SIG-M5 (cell line): ENCODE measurements at regions not wholly inside any gene's neighbourhood (a gene's known extent, or its start where the extent isn't known, plus 50 kb on each side); places are given as distances from the start of the nearest gene placed in this dataset.
"Not testable (repeated sequence)": the region's sequence is repeated elsewhere in the genome, so short reads cannot be mapped to it uniquely, and the experiment has no call there.

Source experiments
- DNase-seq: peaks from one replicate; lab custom pipeline; 2025; lab: John Stamatoyannopoulos, UW

DNA sequence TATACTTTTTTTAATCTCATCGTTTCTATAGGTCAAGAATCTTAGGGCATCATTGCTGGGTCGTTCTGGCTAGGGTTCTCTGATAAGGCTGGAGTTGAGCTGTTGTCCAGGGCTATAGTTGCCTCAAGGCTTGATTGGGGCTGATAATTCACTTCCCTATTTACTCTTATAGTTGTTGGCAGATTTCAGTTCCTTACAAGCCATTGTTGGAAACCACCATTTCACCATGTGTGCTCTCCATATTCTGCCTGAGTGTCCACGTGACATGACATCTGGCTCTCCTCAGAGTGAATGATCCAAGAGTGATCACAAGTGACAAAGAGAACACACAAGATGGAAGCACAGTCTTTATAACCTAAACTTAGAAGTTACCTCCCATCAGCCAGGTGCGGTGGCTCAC lies 852.2 kb downstream of the EFNA5 start:
- DNase-seq: no peak

DNA sequence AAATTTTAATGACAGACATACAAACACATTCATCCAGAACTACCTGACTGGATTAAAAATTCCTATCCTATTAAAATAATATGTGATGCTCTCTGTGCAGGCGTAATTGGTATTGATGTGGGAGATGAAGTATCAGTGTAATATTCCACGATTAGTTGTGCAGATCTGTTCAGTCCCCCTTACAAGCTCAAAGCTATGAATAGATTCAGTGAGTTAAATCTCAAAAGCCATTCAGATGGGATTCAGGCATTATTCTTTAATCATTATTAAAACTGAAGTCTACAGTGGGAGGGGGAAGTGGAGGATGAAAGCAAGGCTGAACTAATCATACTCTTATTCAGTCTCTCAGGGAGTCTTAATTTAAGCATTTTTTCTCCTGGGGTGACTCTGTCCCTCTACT lies 855.8 kb downstream of the EFNA5 start:
- DNase-seq: no peak

- no peak for DNase-seq
Measured at GRCh38 chr5:106801554-106801953, 869.2 kb downstream of the EFNA5 start.

DNA sequence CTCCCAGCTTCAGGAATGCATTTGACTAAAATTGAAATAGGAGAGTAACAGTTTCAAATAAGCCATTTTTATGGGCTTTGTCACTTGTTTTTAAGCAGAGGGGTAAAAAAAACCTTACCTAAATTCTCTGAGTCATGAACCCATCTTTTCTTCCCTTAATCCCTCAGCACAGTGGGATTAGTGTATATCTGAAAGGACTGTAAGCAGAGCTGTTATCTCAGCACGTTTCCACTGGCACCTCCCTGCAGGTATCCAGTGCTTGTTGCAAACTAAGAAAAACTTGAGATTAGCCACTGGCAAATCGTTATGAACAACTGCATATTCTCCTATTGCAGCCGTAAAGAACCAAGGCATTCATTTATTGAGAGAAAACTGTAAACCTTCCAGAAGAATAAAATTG lies 872.7 kb downstream of the EFNA5 start:
- DNase-seq: no peak

- DNase-seq: no peak
Measured at GRCh38 chr5:106796081-106796480, 874.7 kb downstream of the EFNA5 start.

DNA sequence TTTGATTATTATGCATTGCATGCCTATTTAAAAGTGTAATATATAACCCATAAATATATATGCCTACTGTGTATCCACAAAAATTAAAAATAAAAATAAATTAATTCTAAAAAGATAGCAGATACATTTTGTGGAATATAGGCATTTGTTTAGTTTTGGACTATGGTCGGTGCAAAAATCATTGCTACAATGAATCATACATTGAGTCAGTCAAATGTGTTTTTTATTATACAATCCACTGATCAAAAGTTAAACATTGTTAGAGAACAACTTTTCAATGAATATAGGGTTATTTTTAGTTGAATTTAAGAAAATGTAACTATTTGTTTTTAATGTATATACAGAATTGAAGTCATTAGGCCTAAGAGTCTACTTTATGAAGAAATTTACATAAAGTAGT lies 885.9 kb downstream of the EFNA5 start:
- no peak for DNase-seq

- DNase-seq: no peak
Measured at GRCh38 chr5:106780355-106780754, 890.4 kb downstream of the EFNA5 start.

- not testable (repeated sequence) for DNase-seq
Measured at GRCh38 chr5:106776515-106776914, 894.2 kb downstream of the EFNA5 start.

DNA sequence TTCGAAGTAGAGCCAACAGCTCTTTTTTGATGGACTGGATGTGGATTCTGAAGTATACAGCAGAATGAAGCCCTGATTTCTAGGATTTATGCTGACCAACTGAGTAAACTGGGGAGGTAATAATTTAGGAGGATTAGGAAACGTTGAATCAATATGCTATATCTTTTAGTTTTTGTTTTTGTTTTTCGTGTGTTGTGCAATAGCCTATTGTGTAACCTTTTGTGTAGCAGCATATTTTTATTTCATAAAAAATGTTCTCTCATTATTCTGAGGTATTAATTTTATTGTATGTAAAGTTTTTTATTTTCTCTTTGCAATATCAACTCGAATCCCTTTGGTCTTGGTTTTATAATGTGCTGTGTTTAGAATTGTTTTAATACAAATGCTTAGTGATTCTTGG lies 902.3 kb downstream of the EFNA5 start:
- no peak for DNase-seq

- DNase-seq: no peak
Measured at GRCh38 chr5:106766916-106767315, 903.8 kb downstream of the EFNA5 start.

- no peak for DNase-seq
Measured at GRCh38 chr5:106759581-106759980, 911.2 kb downstream of the EFNA5 start.

DNA sequence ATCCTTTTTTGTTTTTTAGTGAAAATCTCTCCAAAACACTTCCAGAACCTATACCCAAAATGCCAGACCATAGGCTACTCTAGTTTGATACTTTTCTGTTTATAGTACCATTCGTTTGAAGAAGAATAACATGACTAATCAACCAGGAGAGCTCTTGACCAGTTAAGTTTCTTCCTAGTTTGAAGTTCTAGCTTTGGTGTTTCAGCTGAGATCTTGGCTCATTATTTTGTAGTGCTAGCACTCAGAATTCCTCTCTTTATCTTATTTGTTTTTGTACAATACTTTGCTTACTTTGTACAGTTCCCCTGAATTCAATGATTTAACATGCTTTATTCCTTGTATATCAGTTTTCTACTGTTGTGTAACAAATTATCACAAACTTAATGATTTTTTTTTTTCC lies 911.6 kb downstream of the EFNA5 start:
- DNase-seq: no peak

DNA sequence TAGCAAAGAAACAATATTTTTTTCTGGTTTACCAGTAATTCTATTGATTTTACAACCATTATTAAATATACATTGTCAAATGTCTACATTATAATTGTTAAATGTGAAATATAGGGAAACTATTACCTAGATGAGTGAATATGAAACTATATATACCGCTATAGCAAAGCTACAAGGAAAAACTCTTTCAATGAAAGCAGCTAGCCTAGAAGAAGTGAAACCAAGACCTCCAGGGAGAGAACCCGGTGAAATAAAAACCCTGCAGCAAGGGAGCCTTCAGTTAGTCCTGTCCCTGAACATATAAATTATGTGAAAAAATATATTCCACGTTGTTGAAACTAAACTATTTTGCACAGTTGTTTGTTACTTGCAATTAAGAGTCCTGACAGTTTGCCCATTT lies 913.1 kb downstream of the EFNA5 start:
- no peak for DNase-seq

DNA sequence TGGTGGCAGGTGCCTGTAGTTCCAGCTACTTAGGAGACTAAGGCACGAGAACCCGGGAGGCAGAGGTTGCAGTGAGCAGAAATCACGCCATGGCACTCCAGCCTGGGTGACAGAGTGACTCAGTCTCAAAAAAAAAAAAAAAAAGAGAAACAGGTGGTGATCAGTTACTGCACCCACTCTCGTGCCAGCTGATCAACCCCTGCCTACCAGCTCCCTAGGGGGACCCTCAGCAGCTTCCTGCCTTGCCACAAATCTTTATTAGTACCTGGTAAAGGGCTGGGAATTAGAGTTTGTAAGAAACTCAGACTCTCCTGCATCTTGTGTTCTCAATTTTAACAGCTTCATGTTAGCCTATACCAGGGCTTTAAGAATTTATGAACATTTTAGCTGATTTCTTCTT lies 914.9 kb downstream of the EFNA5 start:
- DNase-seq: no peak

DNA sequence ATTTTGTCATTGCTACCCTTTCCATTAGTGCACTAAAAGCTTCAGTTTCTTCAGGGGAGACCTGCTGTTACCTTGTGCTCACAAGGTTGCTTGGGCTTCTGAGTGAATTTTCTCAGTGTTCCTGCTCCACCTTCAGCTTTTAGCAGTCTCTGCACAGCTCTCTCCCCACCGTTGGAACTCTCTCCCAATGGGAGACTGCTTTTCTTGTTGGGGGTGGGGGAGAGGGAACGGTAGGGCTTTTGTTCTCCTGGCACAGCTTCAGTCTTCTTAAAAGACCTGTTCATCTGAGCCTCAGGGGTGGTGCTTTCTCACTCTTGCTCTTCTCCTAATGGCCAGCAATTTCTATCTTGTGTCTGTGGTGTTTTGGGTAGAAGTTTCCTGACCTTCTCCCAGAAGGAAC lies 915.7 kb downstream of the EFNA5 start:
- DNase-seq: no peak

DNA sequence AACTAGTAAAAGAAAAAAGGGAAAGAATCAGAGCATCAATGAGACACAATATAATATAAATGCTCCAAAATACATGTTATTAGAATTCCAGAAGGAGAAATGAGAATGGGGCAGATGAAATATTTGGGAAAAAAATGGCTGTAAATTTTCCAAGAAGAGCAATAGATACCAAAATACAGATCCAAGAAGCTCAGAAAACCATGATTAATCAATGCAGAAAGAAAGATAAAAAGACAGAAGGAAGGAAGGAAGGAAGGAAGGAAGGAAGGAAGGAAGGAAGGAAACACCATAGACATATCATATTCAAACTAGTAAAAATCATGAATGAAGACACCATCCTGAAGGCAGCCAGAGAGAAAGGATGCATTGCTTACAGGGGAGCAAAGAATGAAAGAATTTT lies 920.9 kb downstream of the EFNA5 start:
- DNase-seq: no peak

DNA sequence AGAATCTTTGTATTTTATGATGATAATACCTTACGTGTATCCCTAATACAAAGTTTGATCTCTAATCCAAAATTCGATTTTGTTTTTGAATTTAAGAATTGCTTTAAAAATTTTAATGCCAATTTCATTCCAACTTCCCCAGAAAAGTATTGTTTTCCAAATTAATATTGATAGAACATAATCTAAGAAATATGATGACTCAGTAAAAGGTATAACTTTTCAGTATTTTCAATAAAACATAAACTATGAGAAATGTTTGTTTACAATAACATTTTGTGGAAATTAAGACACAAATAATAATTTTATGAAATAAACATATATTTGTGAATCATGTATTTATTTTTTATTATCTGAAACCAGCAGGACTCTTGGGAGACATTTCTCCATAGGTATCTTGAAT lies 931.6 kb downstream of the EFNA5 start:
- no peak for DNase-seq

- DNase-seq: no peak
Measured at GRCh38 chr5:106737111-106737510, 933.6 kb downstream of the EFNA5 start.

DNA sequence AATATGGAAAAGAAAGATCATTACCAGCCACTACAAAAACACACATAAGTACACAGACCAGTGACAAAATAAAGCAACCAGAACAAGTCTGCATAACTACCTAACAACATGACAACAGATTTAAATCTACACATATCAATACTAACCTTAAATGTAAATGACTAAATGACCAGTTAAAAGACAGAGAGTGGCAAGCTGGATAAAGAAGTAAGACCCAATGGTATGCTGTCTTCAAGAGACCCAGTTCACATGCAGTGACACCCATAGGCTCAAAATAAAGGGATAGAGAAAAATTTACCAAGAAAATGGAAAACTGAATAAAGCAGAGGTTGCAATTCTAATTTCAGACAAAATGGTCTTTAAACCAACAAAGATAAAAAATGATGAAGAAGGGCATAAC lies 938.1 kb downstream of the EFNA5 start:
- no peak for DNase-seq

- no peak for DNase-seq
Measured at GRCh38 chr5:106730912-106731311, 939.8 kb downstream of the EFNA5 start.

GRCh38 chr5:106730506-106730905 lies 940.2 kb downstream of the EFNA5 start:
- DNase-seq: no peak

- DNase-seq: no peak
Measured at GRCh38 chr5:106728208-106728607, 942.5 kb downstream of the EFNA5 start.

- no peak for DNase-seq
Measured at GRCh38 chr5:106727071-106727470, 943.7 kb downstream of the EFNA5 start.

GRCh38 chr5:106720367-106720766 lies 950.4 kb downstream of the EFNA5 start:
- no peak for DNase-seq

DNA sequence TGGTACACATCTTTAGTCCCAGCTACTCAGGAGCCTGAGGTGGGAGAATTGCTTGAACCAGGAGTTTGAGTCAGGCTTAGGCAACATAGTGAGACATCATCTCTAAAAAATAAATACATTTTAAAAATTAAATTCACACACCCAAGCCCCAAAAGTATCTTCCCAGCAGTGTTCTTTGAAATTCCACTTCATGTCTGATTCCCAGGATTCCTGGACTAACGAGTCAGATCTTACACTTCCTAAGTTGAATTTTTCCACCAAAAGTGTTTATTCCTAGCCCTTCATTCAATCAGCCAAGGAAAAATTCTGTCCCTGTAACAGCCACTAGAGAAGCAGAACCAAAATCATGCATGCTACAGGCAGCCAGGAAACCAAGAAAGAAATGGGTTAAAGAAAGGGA lies 970.9 kb downstream of the EFNA5 start:
- no peak for DNase-seq
